GM23248 (cell line): ENCODE measurements at regions not wholly inside any gene's neighbourhood (a gene's known extent, or its start where the extent isn't known, plus 50 kb on each side); places are given as distances from the start of the nearest gene placed in this dataset.

Experiments used
- EZH2 ChIP-seq: fragments of 200-600 bp; sonication (generic); IDR thresholded peaks from 2 replicates; pipeline ENCODE4 v1.6.1; 2018; ENCODE audit warnings: antibody characterized with exemption, mild to moderate bottlenecking; ENCODE audit not compliant: insufficient read depth, poor library complexity, severe bottlenecking
- EZH2phosphoT487 ChIP-seq: fragments of 200-600 bp; sonication (generic); IDR thresholded peaks from 2 replicates; pipeline ENCODE4 v1.6.1; 2018; ENCODE audit warnings: antibody characterized with exemption, moderate library complexity, mild to moderate bottlenecking, low read depth; ENCODE audit not compliant: insufficient read depth

DNA sequence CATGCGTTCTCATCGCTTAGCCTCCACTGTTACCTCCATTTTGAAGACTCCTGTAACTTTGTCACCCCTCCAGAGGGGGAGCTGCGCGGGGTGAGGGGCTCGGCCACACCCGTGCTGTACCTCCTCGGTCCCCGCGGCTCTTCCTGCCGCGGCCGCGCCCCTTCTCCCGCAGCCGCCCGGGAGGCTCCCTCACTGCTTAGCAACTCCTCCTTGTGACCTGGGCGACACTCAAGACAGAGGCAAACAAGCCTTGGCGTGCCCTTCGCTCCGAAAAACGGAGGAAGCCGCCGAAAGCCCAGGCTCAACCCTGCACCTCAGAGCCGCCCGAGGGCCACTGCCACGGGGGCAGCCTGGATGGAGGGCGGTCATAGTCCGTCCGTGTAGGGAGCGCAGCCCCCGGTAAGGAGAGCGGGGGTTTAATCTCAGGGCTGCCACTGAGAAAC lies 494.3 kb downstream of the FOXO1 start:
- no peak for TF ChIP-seq EZH2
- no peak for TF ChIP-seq EZH2phosphoT487
